GM21737 (cell line): ENCODE measurements at regions not wholly inside any gene's neighbourhood (a gene's known extent, or its start where the extent isn't known, plus 50 kb on each side); places are given as distances from the start of the nearest gene placed in this dataset.
"Not testable (repeated sequence)": the region's sequence is repeated elsewhere in the genome, so short reads cannot be mapped to it uniquely, and the experiment has no call there.

Source experiments
- ATAC-seq: cut with Tn5 transposase; IDR thresholded peaks from one replicate; pipeline ENCODE4 v1.9.1; 2021; ENCODE audit warnings: mild to moderate bottlenecking, moderate library complexity; ENCODE audit not compliant: unreplicated experiment

- not testable (repeated sequence) for ATAC-seq
These were observed 138.7 kb upstream of the GOLGA6L6 start for GRCh38 chr15:20680257-20680815.

DNA sequence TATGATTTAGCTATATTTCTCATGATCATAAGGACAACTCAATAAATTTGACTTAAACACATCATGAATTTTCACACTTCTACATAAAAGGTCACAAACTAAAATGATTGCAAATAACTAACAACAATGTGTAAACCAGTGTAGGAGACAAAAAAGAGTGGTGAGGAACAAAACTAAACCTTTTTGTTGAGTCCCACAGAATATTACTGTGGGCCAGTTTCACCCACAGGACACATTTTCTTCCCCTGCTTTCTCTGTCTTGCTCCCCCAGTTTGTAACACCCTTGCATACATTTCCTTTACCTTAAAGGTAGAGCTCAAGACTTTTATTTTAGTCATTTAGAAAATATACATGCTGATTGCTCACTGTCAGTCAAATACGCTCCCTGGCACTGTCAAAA lies 130.9 kb upstream of the GOLGA6L6 start:
- ATAC-seq: no peak

DNA sequence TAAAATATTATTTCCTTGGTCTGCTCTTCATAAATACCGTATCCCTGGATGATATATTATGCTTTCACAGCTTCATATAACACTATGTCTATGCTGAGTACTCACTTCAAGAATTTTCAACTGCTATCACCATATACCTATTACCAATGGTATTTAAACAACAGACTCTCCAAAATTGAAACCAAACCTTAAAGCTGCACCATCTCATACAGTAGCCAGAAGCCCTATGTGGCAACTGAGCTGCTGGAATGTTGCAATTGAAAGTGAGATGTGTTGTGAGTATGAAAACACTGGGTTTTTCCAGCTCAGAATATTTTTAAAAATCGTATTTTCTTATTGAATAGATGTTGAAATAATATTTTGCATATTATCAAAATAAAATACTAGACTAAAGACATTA lies 130.1 kb upstream of the GOLGA6L6 start:
- ATAC-seq: no peak

GRCh38 chr15:20666410-20666809 lies 124.8 kb upstream of the GOLGA6L6 start:
- not testable (repeated sequence) for ATAC-seq

DNA sequence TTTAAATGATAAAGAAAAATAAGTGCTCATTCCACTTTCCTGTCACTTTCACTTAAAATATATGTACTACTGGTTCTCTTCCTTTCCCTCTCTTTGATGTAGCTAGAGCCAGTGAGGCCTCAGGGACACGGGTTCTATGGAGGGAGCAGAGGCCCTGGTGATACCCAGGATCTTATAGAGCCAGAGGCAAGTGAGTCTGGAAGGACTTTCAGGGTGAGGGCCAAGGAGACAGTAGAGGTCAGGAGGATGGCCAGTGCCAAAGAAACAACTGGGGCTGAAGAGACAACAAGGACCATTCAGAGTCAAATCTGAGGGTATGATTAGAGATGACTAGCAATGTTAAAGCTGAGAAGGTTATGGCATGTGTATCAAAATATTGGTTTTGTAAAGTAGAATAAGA lies 124.1 kb upstream of the GOLGA6L6 start:
- ATAC-seq: no peak

GRCh38 chr15:20659265-20659664 lies 117.7 kb upstream of the GOLGA6L6 start:
- no peak for ATAC-seq

DNA sequence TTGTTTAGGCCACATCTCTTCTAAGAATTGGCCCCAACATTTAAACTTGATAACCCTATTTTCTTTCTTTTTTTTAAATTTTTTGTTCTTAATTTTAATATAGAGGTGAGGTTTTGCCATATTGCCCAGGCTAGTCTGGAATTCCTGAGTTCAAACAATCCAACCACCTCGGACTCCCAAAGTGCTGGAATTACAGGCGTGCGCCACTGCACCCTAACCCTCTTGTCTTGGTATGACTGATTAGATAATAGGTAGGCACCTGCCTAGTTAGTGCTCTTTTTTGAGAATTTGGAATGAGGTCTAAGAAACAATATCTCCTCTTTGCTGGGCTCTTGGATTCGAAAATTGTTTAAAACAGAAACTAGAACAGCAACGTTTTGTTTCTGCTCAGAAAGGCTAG lies 116.4 kb upstream of the GOLGA6L6 start:
- ATAC-seq: no peak

DNA sequence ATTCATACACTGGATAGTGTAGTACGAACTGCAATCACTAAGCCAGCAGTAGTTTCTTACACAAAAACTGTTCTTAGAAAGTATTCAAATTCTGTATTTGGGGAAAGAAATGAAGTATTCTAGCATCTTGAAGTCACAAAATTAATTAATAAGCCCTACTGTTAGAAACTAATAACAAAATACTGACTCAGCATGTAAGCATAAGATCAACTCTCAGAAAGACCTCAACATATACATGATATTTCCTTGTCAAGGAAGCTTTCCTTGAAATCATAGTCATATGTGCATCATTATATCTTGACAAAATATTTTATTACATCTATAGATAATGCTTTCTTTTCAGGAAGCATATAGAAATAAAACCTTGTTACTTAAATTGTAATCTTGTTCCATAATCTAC lies 115.5 kb upstream of the GOLGA6L6 start:
- no peak for ATAC-seq

- no peak for ATAC-seq
These were observed 111.3 kb upstream of the GOLGA6L6 start for GRCh38 chr15:20652914-20653313.

- not testable (repeated sequence) for ATAC-seq
These were observed 106.9 kb upstream of the GOLGA6L6 start for GRCh38 chr15:20648402-20648975.

- ATAC-seq: no peak
These were observed 105.0 kb upstream of the GOLGA6L6 start for GRCh38 chr15:20646529-20647142.

- ATAC-seq: no peak
These were observed 104.4 kb upstream of the GOLGA6L6 start for GRCh38 chr15:20645956-20646355.

DNA sequence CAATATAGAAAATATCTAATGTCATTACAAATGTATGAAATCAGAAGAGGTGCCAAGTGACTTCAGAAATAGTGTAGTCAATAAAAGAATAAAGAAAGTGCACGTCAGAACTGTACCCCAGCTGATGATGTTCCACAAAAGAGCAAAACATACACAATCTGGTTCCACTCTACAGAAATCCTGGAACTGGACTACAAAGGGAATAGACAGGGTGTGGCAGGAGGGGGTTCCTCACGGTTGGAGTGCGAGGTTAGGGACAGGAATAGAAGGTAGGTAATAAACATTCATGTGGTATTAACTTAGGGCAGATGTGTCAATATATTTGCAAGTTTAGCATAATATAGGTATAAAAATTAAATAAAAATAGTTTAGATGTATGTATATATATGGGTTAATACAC lies 103.3 kb upstream of the GOLGA6L6 start:
- no peak for ATAC-seq

DNA sequence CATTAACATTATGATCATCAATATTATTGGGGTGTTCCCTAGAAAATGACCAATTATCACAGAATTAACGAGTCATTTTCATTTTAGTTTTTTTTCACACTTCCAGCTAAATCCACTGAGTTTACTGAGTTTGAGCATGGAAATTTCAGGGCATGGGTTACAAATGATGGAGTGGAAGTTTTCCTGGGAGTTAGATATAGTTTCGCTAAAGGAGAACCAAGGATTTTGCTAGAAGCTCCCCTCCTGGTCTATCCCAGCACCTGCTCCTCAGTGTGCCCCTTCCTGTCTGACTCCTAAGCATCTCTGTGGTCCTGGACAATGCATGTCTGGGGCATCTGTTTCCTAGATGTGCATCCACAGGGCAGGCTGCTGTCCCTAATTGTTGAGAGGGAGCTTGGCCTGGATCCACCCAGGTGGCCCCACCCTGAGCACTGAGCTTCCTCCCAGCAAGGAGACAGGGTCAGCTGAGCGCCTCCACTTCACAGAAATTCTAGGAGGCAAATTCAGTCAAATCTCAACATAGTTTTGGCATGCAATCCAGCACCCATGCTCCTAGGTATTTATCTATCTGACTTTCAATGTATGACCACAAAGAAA lies 102.3 kb upstream of the GOLGA6L6 start:
- no peak for ATAC-seq

- ATAC-seq: no peak
These were observed 101.6 kb upstream of the GOLGA6L6 start for GRCh38 chr15:20643024-20643770.

DNA sequence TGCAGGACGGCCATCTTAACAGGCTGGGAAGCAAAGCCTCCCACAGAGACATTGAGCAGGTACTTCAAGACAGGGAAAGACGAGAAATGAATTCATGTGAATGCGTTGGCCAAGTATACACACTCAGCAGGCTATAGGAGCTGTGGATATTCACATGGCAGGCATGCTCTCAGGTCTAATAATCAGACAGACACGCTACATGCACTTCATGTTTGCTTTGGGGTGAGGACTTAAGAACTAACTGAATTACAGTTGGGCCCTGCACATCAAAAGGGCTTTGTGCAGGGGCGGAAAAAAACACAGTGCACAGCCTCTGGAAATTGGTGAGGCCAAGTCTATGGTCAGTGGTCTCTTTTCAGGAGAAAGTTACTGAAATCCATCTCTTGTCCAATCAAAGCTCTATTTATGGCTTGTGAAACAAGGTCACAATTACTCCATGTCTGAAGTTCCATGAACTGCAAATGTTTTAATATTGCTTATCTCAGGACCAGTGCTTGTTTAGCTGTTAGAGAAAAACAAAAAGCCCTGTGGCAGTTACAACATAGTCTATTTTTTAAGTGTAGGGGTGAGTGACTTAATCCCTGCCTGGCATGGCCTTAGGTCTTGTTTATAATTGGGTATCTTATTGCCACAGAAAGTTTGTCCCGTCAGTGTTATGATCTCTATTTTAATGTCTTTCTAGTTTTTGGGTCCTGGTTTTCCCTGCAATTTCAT lies 100.6 kb upstream of the GOLGA6L6 start:
- no peak for ATAC-seq

- peak; percentile 50 for ATAC-seq
These were observed 98.8 kb upstream of the GOLGA6L6 start for GRCh38 chr15:20640427-20640826.

DNA sequence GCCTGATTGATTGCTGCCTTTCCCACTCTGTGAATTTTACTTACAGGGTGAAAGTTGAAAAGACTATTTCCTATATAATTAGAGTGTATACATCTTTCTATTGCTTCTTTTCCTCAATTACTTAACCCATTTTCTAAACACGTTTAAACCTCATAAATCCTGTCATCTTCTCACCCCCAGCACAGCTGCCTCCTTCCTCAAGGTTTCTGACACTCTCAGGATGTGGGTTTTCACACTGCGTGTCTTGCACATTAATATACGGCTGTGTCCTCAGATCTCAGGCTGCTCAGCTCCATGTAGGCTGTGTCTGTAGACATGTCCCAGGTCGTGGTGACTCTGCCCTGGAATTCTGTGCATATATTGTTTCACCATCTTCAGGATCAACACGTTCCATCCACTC lies 97.6 kb upstream of the GOLGA6L6 start:
- not testable (repeated sequence) for ATAC-seq

- ATAC-seq: not testable (repeated sequence)
These were observed 95.9 kb upstream of the GOLGA6L6 start for GRCh38 chr15:20637499-20637898.

DNA sequence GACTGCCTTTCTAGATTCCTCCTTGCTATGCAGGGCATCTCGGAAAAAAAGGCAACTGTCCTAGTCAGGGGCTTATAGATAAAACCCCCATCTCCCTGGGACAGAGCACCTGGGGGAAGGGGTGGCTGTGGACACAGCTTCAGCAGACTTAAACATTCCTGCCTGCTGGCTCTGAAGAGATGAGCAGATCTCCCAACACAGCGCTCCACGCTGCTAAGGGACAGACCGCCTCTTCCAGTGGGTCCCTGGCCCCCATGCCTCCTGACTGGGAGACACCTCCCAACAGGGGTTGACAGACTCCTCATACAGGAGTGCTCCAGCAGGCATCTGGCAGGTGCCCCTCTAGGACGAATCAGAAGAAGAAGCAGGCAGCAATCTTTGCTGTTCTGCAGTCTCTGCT lies 87.9 kb upstream of the GOLGA6L6 start:
- ATAC-seq: not testable (repeated sequence)

GRCh38 chr15:20628538-20628937 lies 86.9 kb upstream of the GOLGA6L6 start:
- not testable (repeated sequence) for ATAC-seq
